Osteocyte (in vitro differentiated cells): ENCODE measurements at regions not wholly inside any gene's neighbourhood (a gene's known extent, or its start where the extent isn't known, plus 50 kb on each side); places are given as distances from the start of the nearest gene placed in this dataset.
A peak's percentile ranks its signal among the peaks of the same experiment; 100 is the strongest.

Source experiments
- DNase-seq: peaks from one replicate; pipeline ENCODE4 v3.0.0; 2021; ENCODE audit warnings: mixed read lengths; ENCODE audit not compliant: unreplicated experiment; ENCODE audit errors: extremely low spot score
- H3K27ac Mint-ChIP-seq: one replicate; pipeline ENCODE4 v1.8.0; 2021; ENCODE audit warnings: mild to moderate bottlenecking, mixed read lengths; ENCODE audit not compliant: unreplicated experiment
- H3K27me3 Mint-ChIP-seq: one replicate; pipeline ENCODE4 v1.8.0; 2021; ENCODE audit warnings: mixed read lengths; ENCODE audit not compliant: unreplicated experiment
- H3K36me3 Mint-ChIP-seq: one replicate; pipeline ENCODE4 v1.8.0; 2021; ENCODE audit warnings: mixed read lengths; ENCODE audit not compliant: unreplicated experiment
- H3K4me1 Mint-ChIP-seq: one replicate; pipeline ENCODE4 v1.8.0; 2021; ENCODE audit warnings: mixed read lengths; ENCODE audit not compliant: unreplicated experiment
- H3K4me3 Mint-ChIP-seq: one replicate; pipeline ENCODE4 v1.8.0; 2021; ENCODE audit warnings: mild to moderate bottlenecking, moderate library complexity, mixed read lengths; ENCODE audit not compliant: unreplicated experiment
- H3K9me3 Mint-ChIP-seq: one replicate; pipeline ENCODE4 v1.8.0; 2021; ENCODE audit warnings: mixed read lengths; ENCODE audit not compliant: unreplicated experiment
- TF ChIP-seq, protein P1 (sequence below): fragments of 200-600 bp; sonication (generic); IDR thresholded peaks from 2 replicates; pipeline ENCODE4 v1.5.0; 2021; ENCODE audit warnings: antibody characterized with exemption, mild to moderate bottlenecking, moderate library complexity

DNA sequence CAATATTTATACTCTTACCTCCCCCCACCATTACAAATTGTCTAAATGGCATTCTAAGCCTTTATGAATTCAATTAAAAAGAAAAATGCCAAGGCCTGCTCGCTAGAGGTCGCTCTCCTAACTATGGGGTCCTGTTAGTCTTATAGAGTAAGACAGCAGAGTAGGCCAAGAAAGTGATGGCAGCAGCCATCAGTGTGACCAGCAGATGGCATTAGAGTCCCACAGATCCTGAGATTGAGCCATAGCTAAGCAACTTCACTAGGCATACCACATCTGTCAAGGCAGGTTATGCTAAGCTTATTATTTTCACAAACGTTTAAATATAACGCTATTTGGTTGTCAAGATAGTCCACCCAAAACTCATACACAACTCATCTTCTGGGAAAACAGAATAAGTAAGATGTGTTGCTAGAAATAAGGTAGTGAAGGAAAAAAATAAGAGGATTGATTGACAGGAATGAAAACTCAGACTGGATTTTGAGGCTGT, 57.6 kb upstream of the SCAF8 start:
- no peaks in the 10 kb centered on the region for H3K27me3 Mint-ChIP-seq
- TF ChIP-seq, protein P1, sequence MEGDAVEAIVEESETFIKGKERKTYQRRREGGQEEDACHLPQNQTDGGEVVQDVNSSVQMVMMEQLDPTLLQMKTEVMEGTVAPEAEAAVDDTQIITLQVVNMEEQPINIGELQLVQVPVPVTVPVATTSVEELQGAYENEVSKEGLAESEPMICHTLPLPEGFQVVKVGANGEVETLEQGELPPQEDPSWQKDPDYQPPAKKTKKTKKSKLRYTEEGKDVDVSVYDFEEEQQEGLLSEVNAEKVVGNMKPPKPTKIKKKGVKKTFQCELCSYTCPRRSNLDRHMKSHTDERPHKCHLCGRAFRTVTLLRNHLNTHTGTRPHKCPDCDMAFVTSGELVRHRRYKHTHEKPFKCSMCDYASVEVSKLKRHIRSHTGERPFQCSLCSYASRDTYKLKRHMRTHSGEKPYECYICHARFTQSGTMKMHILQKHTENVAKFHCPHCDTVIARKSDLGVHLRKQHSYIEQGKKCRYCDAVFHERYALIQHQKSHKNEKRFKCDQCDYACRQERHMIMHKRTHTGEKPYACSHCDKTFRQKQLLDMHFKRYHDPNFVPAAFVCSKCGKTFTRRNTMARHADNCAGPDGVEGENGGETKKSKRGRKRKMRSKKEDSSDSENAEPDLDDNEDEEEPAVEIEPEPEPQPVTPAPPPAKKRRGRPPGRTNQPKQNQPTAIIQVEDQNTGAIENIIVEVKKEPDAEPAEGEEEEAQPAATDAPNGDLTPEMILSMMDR: peak; percentile 99

GRCh38 chr6:154682633-154683125, 50.5 kb upstream of the SCAF8 start:
- peak; percentile 19 for DNase-seq
- Mint-ChIP-seq H3K4me1 (peaks cover 9% of the 10 kb centered on the region), H3K27ac (no peak overlapping the region), H3K9me3 (no peaks in the 10 kb centered on the region), H3K27me3 (no peaks in the 10 kb centered on the region), H3K36me3 (no peaks in the 10 kb centered on the region), H3K4me3 (no peak overlapping the region)
- TF ChIP-seq, protein P1: no peak

More for the DNA sequence above, 57.6 kb upstream of the SCAF8 start:
- Mint-ChIP-seq H3K4me1 (no peaks in the 10 kb centered on the region), H3K4me3 (no peak overlapping the region), H3K27ac (no peak overlapping the region), H3K9me3 (no peaks in the 10 kb centered on the region), H3K36me3 (no peaks in the 10 kb centered on the region)
- DNase-seq: peak; percentile 93
